ENCODE measurements at regions not wholly inside any gene's neighbourhood (a gene's known extent, or its start where the extent isn't known, plus 50 kb on each side); places are given as distances from the start of the nearest gene placed in this dataset.

- Histone ChIP-seq H3K4me1 (ENCODE audit: control insufficient read depth, insufficient read depth, low read length) (no peaks in the 10 kb centered on the region), H3K9me3 (ENCODE audit: control insufficient read depth, low read length) (no peaks in the 10 kb centered on the region), H3K9ac (ENCODE audit: extremely low read depth, low read length, poor library complexity, severe bottlenecking) (no peak overlapping the region), H3K27me3 (ENCODE audit: control insufficient read depth, insufficient read depth, low read length, poor library complexity, severe bottlenecking) (no peaks in the 10 kb centered on the region), H3K36me3 (ENCODE audit: control insufficient read depth, insufficient read depth, low read length) (no peaks in the 10 kb centered on the region), H3K27ac (ENCODE audit: low read depth, low read length) (no peak overlapping the region), H3K4me3 (ENCODE audit: low read length) (no peak overlapping the region)
- H3K36me3 Mint-ChIP-seq (ENCODE audit: low read depth), result no peaks in the 10 kb centered on the region
- H3K27me3 Mint-ChIP-seq (ENCODE audit: insufficient read depth), result peaks cover 2% of the 10 kb centered on the region
- peaks cover 6% of the 10 kb centered on the region for H3K9me3 Mint-ChIP-seq
- H3K4me1 Mint-ChIP-seq, result no peaks in the 10 kb centered on the region
- H3K4me3 Mint-ChIP-seq, result no peak overlapping the region
- no peak for DNase-seq
- no peak for TF ChIP-seq CTCF (conservative IDR thresholded peaks at IDR 0.05)
- H3K27ac Mint-ChIP-seq, result no peak overlapping the region
- WGBS, 2 experiments (ENCODE audit: insufficient coverage in 1 of 2, insufficient read length in 1 of 2), result 59 to 69% methylated on average over 5 to 6 of the region's 6 CpGs
Observed at GRCh38 chr4:167339781-167340180, 105.5 kb upstream of the SPOCK3 start.

GRCh38 chr4:167359711-167360110, 125.4 kb upstream of the SPOCK3 start:
- Histone ChIP-seq H3K4me3 (ENCODE audit: low read length) (no peak overlapping the region), H3K4me1 (ENCODE audit: control insufficient read depth, insufficient read depth, low read length) (no peaks in the 10 kb centered on the region), H3K27ac (ENCODE audit: low read depth, low read length) (no peak overlapping the region), H3K9ac (ENCODE audit: extremely low read depth, low read length, poor library complexity, severe bottlenecking) (no peak overlapping the region), H3K36me3 (ENCODE audit: control insufficient read depth, insufficient read depth, low read length) (no peaks in the 10 kb centered on the region), H3K27me3 (ENCODE audit: control insufficient read depth, insufficient read depth, low read length, poor library complexity, severe bottlenecking) (no peaks in the 10 kb centered on the region), H3K9me3 (ENCODE audit: control insufficient read depth, low read length) (no peaks in the 10 kb centered on the region)
- Mint-ChIP-seq H3K4me1 (no peaks in the 10 kb centered on the region), H3K36me3 (ENCODE audit: low read depth) (no peaks in the 10 kb centered on the region), H3K9me3 (no peaks in the 10 kb centered on the region), H3K27ac (no peak overlapping the region), H3K4me3 (no peak overlapping the region), H3K27me3 (ENCODE audit: insufficient read depth) (peaks cover 2% of the 10 kb centered on the region)
- DNase-seq, result peak; percentile 47
- WGBS, 2 experiments (ENCODE audit: insufficient coverage in 1 of 2, insufficient read length in 1 of 2), result 56 to 100% methylated on average over 2 to 3 of the region's 3 CpGs
- TF ChIP-seq CTCF (conservative IDR thresholded peaks at IDR 0.05), result no peak

- Histone ChIP-seq H3K9me3 (ENCODE audit: control insufficient read depth, low read length) (no peaks in the 10 kb centered on the region), H3K27ac (ENCODE audit: low read depth, low read length) (no peak overlapping the region), H3K36me3 (ENCODE audit: control insufficient read depth, insufficient read depth, low read length) (no peaks in the 10 kb centered on the region), H3K4me3 (ENCODE audit: low read length) (no peak overlapping the region), H3K9ac (ENCODE audit: extremely low read depth, low read length, poor library complexity, severe bottlenecking) (no peak overlapping the region), H3K4me1 (ENCODE audit: control insufficient read depth, insufficient read depth, low read length) (no peaks in the 10 kb centered on the region), H3K27me3 (ENCODE audit: control insufficient read depth, insufficient read depth, low read length, poor library complexity, severe bottlenecking) (no peaks in the 10 kb centered on the region)
- H3K27ac Mint-ChIP-seq, result no peak overlapping the region
- H3K36me3 Mint-ChIP-seq (ENCODE audit: low read depth), result no peaks in the 10 kb centered on the region
- peaks cover 8% of the 10 kb centered on the region for H3K27me3 Mint-ChIP-seq (ENCODE audit: insufficient read depth)
- 84 to 93% methylated on average over 3 to 4 of the region's 4 CpGs for WGBS, 2 experiments (ENCODE audit: insufficient coverage in 1 of 2, insufficient read length in 1 of 2)
- DNase-seq, result no peak
- TF ChIP-seq CTCF (conservative IDR thresholded peaks at IDR 0.05), result no peak
- no peaks in the 10 kb centered on the region for H3K4me1 Mint-ChIP-seq
- H3K4me3 Mint-ChIP-seq, result no peak overlapping the region
- no peaks in the 10 kb centered on the region for H3K9me3 Mint-ChIP-seq
Observed at GRCh38 chr4:167379076-167379835, 145.0 kb upstream of the SPOCK3 start.

All from endodermal cell (in vitro differentiated cells).